K562 (cell line): ENCODE measurements at regions not wholly inside any gene's neighbourhood (a gene's known extent, or its start where the extent isn't known, plus 50 kb on each side); places are given as distances from the start of the nearest gene placed in this dataset.

Source experiments
- ATAC-seq: fragments of 200-7000 bp; cut with Tn5 transposase; 3 replicates; pipeline ENCODE4 v1.9.1; 2020; ENCODE audit warnings: moderate library complexity
- BruUV-seq: library from RNA; stranded (reverse); fragments of 400-500 nt; replicated peaks from 2 replicates; lab custom pipeline; 2021; lab: Mats Ljungman, UMichigan
- CTCF ChIA-PET: fragments of 300-600 bp; formaldehyde crosslinking; extraction: SDS; loops from one replicate; lab custom pipeline; 2021; ENCODE audit warnings: low intra/inter-chr PET ratio; lab: Yijun Ruan, JAX
- POLR2A ChIA-PET: fragments of 300-600, 350-650 bp; sonication (Branson Sonifier 250); formaldehyde crosslinking; extraction: SDS; loops from one replicate; lab custom pipeline; 2021; ENCODE audit warnings: antibody characterized with exemption, inconsistent platforms; lab: Yijun Ruan, JAX
- DNase-seq, 4 experiments: peaks; one replicate each; pipeline versions ENCODE4 v3.0.0 to v3.0.0-alpha.2; 2011 to 2018; ENCODE audit warnings: low spot score in 3 of 4, mixed read lengths in 3 of 4; ENCODE audit errors: extremely low read depth in 1 of 4
- FAIRE-seq: peaks from 2 replicates; lab custom pipeline; 2011; peaks lifted over from hg19 to GRCh38; lab: Jason Lieb, UNC
- H2AFZ ChIP-seq: 2 replicates; pipeline ENCODE4 v1.6.0; 2011; ENCODE audit warnings: low read depth, low read length, control low read depth, inconsistent platforms
- H3K27ac ChIP-seq: fragments of 200-600 bp; 3 replicates; pipeline ENCODE4 v1.8.0; 2011; ENCODE audit warnings: low read depth, mild to moderate bottlenecking, control low read depth, inconsistent platforms, low read length, moderate library complexity, mixed read lengths; ENCODE audit errors: extremely low read depth
- H3K27me3 ChIP-seq, 2 experiments: fragments of 300-600 bp in 1 of 2; 2 replicates in 1 of 2; 3 replicates in 1 of 2; pipeline versions ENCODE4 v1.6.0 to v1.8.0; 2011; ENCODE audit warnings: inconsistent platforms in 2 of 2, low read length in 2 of 2, mild to moderate bottlenecking in 1 of 2, mixed read lengths in 1 of 2, moderate library complexity in 1 of 2; ENCODE audit not compliant: control insufficient read depth in 2 of 2, insufficient read depth in 2 of 2
- H3K36me3 ChIP-seq: fragments of 300-600 bp; 3 replicates; pipeline ENCODE4 v1.8.0; 2011; ENCODE audit warnings: mild to moderate bottlenecking, low read length, inconsistent platforms; ENCODE audit not compliant: control insufficient read depth, insufficient read depth
- H3K4me1 ChIP-seq, 2 experiments: fragments of 200-600 bp in 1 of 2; replicated peaks in 1 of 2; 2 replicates in 1 of 2; 3 replicates in 1 of 2; pipeline versions ENCODE4 v1.5.1 to v1.8.0; 2011; ENCODE audit warnings: inconsistent platforms in 2 of 2, low read length in 2 of 2, mild to moderate bottlenecking in 1 of 2, mixed read lengths in 1 of 2, moderate library complexity in 1 of 2; ENCODE audit not compliant: control insufficient read depth in 2 of 2, insufficient read depth in 2 of 2
- H3K4me2 ChIP-seq: 2 replicates; pipeline ENCODE4 v1.6.1; 2011; ENCODE audit warnings: low read length, control low read depth, inconsistent platforms, mixed read lengths; ENCODE audit not compliant: insufficient read depth
- H3K4me3 ChIP-seq: fragments of 200-600 bp; sonication (generic), shearing (Covaris generic); 2 replicates; pipeline ENCODE4 v1.5.1; 2016; ENCODE audit warnings: control low read depth, inconsistent platforms
- H3K79me2 ChIP-seq: fragments of 200-600 bp; 3 replicates; pipeline ENCODE4 v1.8.0; 2011; ENCODE audit warnings: low read length, inconsistent platforms; ENCODE audit not compliant: control insufficient read depth, insufficient read depth
- H3K9ac ChIP-seq, 2 experiments: 2 replicates each; pipeline versions ENCODE4 v1.6.0 to v1.6.1; 2011; ENCODE audit warnings: low read depth in 2 of 2, low read length in 2 of 2, control low read depth in 1 of 2, inconsistent platforms in 1 of 2, mild to moderate bottlenecking in 1 of 2, mixed read lengths in 1 of 2; ENCODE audit not compliant: insufficient read depth in 1 of 2
- H3K9me1 ChIP-seq: one replicate; pipeline ENCODE4 v1.6.0; 2011; ENCODE audit warnings: inconsistent platforms, mild to moderate bottlenecking, low read length, moderate library complexity; ENCODE audit not compliant: control insufficient read depth, insufficient read depth
- H3K9me3 ChIP-seq: replicated peaks from 2 replicates; pipeline ENCODE4 v1.5.1; 2011; ENCODE audit warnings: low read depth, low read length, inconsistent platforms; ENCODE audit not compliant: control insufficient read depth, insufficient read depth
- H4K20me1 ChIP-seq: replicated peaks from 2 replicates; pipeline ENCODE4 v1.6.1; 2011; ENCODE audit warnings: low read length, inconsistent platforms, mixed read lengths; ENCODE audit not compliant: control insufficient read depth, insufficient read depth
- BDP1 ChIP-seq: IDR thresholded peaks from 3 replicates; pipeline ENCODE4 v1.6.1; 2011; ENCODE audit not compliant: insufficient read length, insufficient read depth
- MBD2 ChIP-seq: sonication (generic); IDR thresholded peaks from 2 replicates; pipeline ENCODE4 v1.6.1; 2016; ENCODE audit warnings: low read depth, borderline replicate concordance
- RBM15 ChIP-seq: fragments of 200-400 bp; formaldehyde crosslinking; IDR thresholded peaks from 2 replicates; pipeline ENCODE4 v1.6.1; 2018; ENCODE audit warnings: mild to moderate bottlenecking, low read length, moderate library complexity; ENCODE audit not compliant: insufficient read depth
- TEAD1 ChIP-seq, 2 experiments: fragments of 450-650 bp in 1 of 2; sonication (generic) in 1 of 2; formaldehyde crosslinking; IDR thresholded peaks; 2 replicates each; pipeline versions ENCODE4 v1.4.0 to v1.8.0; 2020 to 2022; ENCODE audit warnings: mild to moderate bottlenecking in 2 of 2, missing genetic modification reagents in 1 of 2
- YY1 ChIP-seq, 3 experiments: IDR thresholded peaks; 2 replicates each; pipeline ENCODE4 v1.6.1; 2011; ENCODE audit warnings: low read length in 2 of 3, mild to moderate bottlenecking in 2 of 3, moderate library complexity in 2 of 3, borderline replicate concordance in 1 of 3, control low read depth in 1 of 3, low read depth in 1 of 3; ENCODE audit not compliant: insufficient read depth in 3 of 3, insufficient replicate concordance in 2 of 3, control insufficient read depth in 1 of 3, insufficient read length in 1 of 3; ENCODE audit errors: extremely low read depth in 1 of 3
- ZKSCAN1 ChIP-seq: fragments of 150-350 bp; IDR thresholded peaks from 2 replicates; pipeline ENCODE4 v1.6.1; 2016; ENCODE audit warnings: low read depth, low read length
- ZNF436 ChIP-seq: fragments of 250-450, 450-650 bp; sonication (Bioruptor Pico); formaldehyde crosslinking; IDR thresholded peaks from 2 replicates; pipeline ENCODE4 v1.7.0; 2020; ENCODE audit warnings: mild to moderate bottlenecking
- ZNF561 ChIP-seq: fragments of 450-650 bp; formaldehyde crosslinking; conservative IDR thresholded peaks from 2 replicates; pipeline ENCODE4 v1.4.0; 2020; ENCODE audit warnings: mild to moderate bottlenecking, moderate library complexity
- WGBS: fragments of 100-300 bp; shearing (Covaris generic); methylation state at CpG from one replicate; pipeline ENCODE4 v1.1.6; 2016; ENCODE audit warnings: low coverage, mixed read lengths; ENCODE audit not compliant: insufficient coverage; ENCODE audit errors: missing lambda C conversion rate; 5-methylcytosine and 5-hydroxymethylcytosine counted together
- in situ Hi-C: fragments of 300-500 bp; cut with MboI; formaldehyde crosslinking; loops from 4 replicates; pipeline ENCODE4 v1.15.0; 2018; ENCODE audit warnings: inconsistent platforms, mixed read lengths
- intact Hi-C: fragments of 100-400 bp; cut with micrococcal nuclease; formaldehyde crosslinking; loops from 2 replicates; pipeline ENCODE4 v1.14.2; 2022

- ChIA-PET CTCF (no interaction called here), POLR2A (no interaction called here)
- no peak for ATAC-seq
- Histone ChIP-seq H3K9me3 (no peaks in the 10 kb centered on the region), H3K4me3 (no peak overlapping the region), H3K27me3 (peaks cover 0 to 5% of the 10 kb centered on the region in 2 experiments; a peak in 1 of 5 replicates), H3K79me2 (no peaks in the 10 kb centered on the region), H3K9me1 (no peaks in the 10 kb centered on the region), H3K4me1 (no peaks in the 10 kb centered on the region), H3K4me2 (no peak overlapping the region), H3K9ac (no peak overlapping the region), H4K20me1 (no peaks in the 10 kb centered on the region), H3K36me3 (no peaks in the 10 kb centered on the region), H3K27ac (no peak overlapping the region), H2AFZ (no peak overlapping the region)
- no TSS peak for BruUV-seq
- DNase-seq = no peak
- in situ Hi-C loops (no loop called here), intact Hi-C loops (no loop called here)
- FAIRE-seq = no peak
- 0% methylated on average over 5 of the region's 10 CpGs for WGBS
- TF ChIP-seq BDP1 (no peak), RBM15 (no peak), ZNF561 (CRISPR knock-in tag) (no peak), YY1 (IDR thresholded peaks at IDR 0.05; ENCODE audit: borderline replicate concordance in 1 of 3, control insufficient read depth in 1 of 3, extremely low read depth in 1 of 3, insufficient read depth in 3 of 3, insufficient read length in 1 of 3, insufficient replicate concordance in 2 of 3, low read depth in 1 of 3, low read length in 2 of 3) (no peak), MBD2 (no peak), TEAD1 (CRISPR knock-in tag; IDR thresholded peaks at IDR 0.05) (no peak), ZKSCAN1 (no peak), ZNF436 (CRISPR knock-in tag) (no peak)
Observed at GRCh38 chr2:234579231-234579962, 82.5 kb upstream of the ARL4C start.
